Left ventricle myocardium inferior (tissue), 1 donor: ENCODE measurements at regions not wholly inside any gene's neighbourhood (a gene's known extent, or its start where the extent isn't known, plus 50 kb on each side); places are given as distances from the start of the nearest gene placed in this dataset.

Experiments used
- DNase-seq: peaks from one replicate; pipeline ENCODE4 v3.0.0-alpha.2; 2020
- H3K27ac ChIP-seq: fragments of 200-600 bp; replicated peaks from 2 replicates; pipeline ENCODE4 v1.8.0; 2021
- H3K27me3 ChIP-seq: fragments of 200-600 bp; 2 replicates; pipeline ENCODE4 v1.8.0; 2021; ENCODE audit warnings: low read depth
- H3K36me3 ChIP-seq: fragments of 200-600 bp; 2 replicates; pipeline ENCODE4 v1.8.0; 2021
- H3K4me1 ChIP-seq: fragments of 200-600 bp; 2 replicates; pipeline ENCODE4 v1.8.0; 2021
- H3K4me3 ChIP-seq: fragments of 200-600 bp; 2 replicates; pipeline ENCODE4 v1.8.0; 2021; ENCODE audit warnings: mild to moderate bottlenecking, moderate library complexity
- H3K9me3 ChIP-seq: fragments of 200-600 bp; replicated peaks from 2 replicates; pipeline ENCODE4 v1.8.0; 2021
- CTCF ChIP-seq: fragments of 200-600 bp; IDR thresholded peaks from 2 replicates; pipeline ENCODE4 v1.8.0; 2021; ENCODE audit warnings: antibody characterized with exemption, mild to moderate bottlenecking, borderline replicate concordance
- intact Hi-C: fragments of 100-400 bp; cut with micrococcal nuclease; formaldehyde crosslinking; loops from one replicate; pipeline ENCODE4 v1.11.0; 2022
- donor health status: DM: no; HTN: yes; CAD: no; lungs with severe emphysema.

- no peak for DNase-seq
- Histone ChIP-seq H3K9me3 (no peaks in the 10 kb centered on the region), H3K4me1 (no peaks in the 10 kb centered on the region), H3K36me3 (no peaks in the 10 kb centered on the region), H3K27ac (no peak overlapping the region), H3K27me3 (no peaks in the 10 kb centered on the region), H3K4me3 (no peak overlapping the region)
- no peak for TF ChIP-seq CTCF
- intact Hi-C loops = no loop called here
These were observed 514.0 kb downstream of the KLF5 start for GRCh38 chr13:73572824-73573223.

- H3K4me3 ChIP-seq = no peak overlapping the region
- no peaks in the 10 kb centered on the region for H3K4me1 ChIP-seq
- H3K27me3 ChIP-seq = no peaks in the 10 kb centered on the region
- TF ChIP-seq CTCF = no peak
- no peak overlapping the region for H3K27ac ChIP-seq
- no peak for DNase-seq
- H3K36me3 ChIP-seq = no peaks in the 10 kb centered on the region
- intact Hi-C loops = no loop called here
- H3K9me3 ChIP-seq = no peaks in the 10 kb centered on the region
These were observed 512.6 kb downstream of the KLF5 start for GRCh38 chr13:73571376-73571775.

- DNase-seq = no peak
These were observed 498.1 kb downstream of the KLF5 start for GRCh38 chr13:73556902-73557301.

GRCh38 chr13:73556128-73556527 lies 497.3 kb downstream of the KLF5 start:
- no peaks in the 10 kb centered on the region for H3K4me1 ChIP-seq
- H3K27me3 ChIP-seq = no peaks in the 10 kb centered on the region
- no peak for TF ChIP-seq CTCF
- H3K4me3 ChIP-seq = no peak overlapping the region
- H3K36me3 ChIP-seq = no peaks in the 10 kb centered on the region
- no peak for DNase-seq
- intact Hi-C loops = no loop called here
- peaks cover 10% of the 10 kb centered on the region for H3K9me3 ChIP-seq
- no peak overlapping the region for H3K27ac ChIP-seq

More at GRCh38 chr13:73556902-73557301, 498.1 kb downstream of the KLF5 start:
- Histone ChIP-seq H3K27me3 (no peaks in the 10 kb centered on the region), H3K4me1 (no peaks in the 10 kb centered on the region), H3K36me3 (no peaks in the 10 kb centered on the region), H3K27ac (no peak overlapping the region), H3K9me3 (peaks cover 10% of the 10 kb centered on the region), H3K4me3 (no peak overlapping the region)
- intact Hi-C loops = no loop called here
- TF ChIP-seq CTCF = no peak

- Histone ChIP-seq H3K4me3 (no peak overlapping the region), H3K27me3 (no peaks in the 10 kb centered on the region), H3K27ac (no peak overlapping the region), H3K9me3 (peaks cover 10% of the 10 kb centered on the region), H3K36me3 (no peaks in the 10 kb centered on the region), H3K4me1 (no peaks in the 10 kb centered on the region)
- intact Hi-C loops = no loop called here
- no peak for DNase-seq
- TF ChIP-seq CTCF = no peak
These were observed 492.9 kb downstream of the KLF5 start for GRCh38 chr13:73551736-73552135.

GRCh38 chr13:73549717-73550116 lies 490.9 kb downstream of the KLF5 start:
- intact Hi-C loops = no loop called here
- Histone ChIP-seq H3K9me3 (peaks cover 10% of the 10 kb centered on the region), H3K4me3 (no peak overlapping the region), H3K4me1 (no peaks in the 10 kb centered on the region), H3K27ac (no peak overlapping the region), H3K27me3 (no peaks in the 10 kb centered on the region), H3K36me3 (no peaks in the 10 kb centered on the region)
- TF ChIP-seq CTCF = no peak
- no peak for DNase-seq
